ENCODE measurements at regions not wholly inside any gene's neighbourhood (a gene's known extent, or its start where the extent isn't known, plus 50 kb on each side); places are given as distances from the start of the nearest gene placed in this dataset.

DNA sequence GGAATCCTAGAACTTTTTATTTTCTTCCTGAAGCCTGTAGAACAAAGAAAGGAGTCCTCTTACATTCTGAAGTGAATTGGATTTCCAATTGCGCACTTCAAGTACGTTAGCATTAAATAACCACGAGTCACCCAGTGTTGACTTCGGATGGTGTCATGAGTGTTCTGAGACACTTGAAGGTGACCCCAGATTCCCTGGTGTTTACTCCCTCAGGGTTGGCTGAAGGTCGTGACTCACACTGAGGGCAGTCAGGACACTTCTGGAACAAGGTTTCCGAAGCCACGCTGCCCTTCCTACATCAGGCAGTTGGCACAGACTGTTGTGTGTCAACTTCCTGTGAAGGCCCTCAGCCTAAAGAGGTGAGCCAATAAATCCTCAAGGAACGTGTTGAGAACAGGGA lies 186.6 kb upstream of the CELF2 start:
- ATAC-seq = no peak
- TF ChIP-seq ISL1 (CRISPR knock-in tag; IDR thresholded peaks at IDR 0.05) = no peak
- TF ChIP-seq ESRRG (CRISPR knock-in tag; IDR thresholded peaks at IDR 0.05) = no peak

DNA sequence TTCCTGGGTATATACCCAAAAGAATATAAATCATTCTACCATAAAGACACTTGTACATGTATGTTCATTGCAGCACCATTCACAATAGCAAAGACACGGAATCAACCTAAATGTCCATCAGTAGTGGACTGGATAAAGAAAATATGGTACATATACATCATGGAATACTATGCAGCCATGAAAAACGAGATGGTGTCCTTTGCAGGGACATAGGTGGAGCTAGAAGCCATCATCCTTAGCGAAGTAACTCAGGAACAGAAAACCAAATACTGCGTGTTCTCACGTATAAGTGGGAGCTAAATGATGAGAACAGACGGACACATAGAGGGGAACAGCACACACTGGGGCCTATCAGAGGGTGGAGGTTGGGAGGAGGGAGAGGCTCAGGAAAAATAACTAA lies 183.7 kb upstream of the CELF2 start:
- TF ChIP-seq ZNF70 (CRISPR knock-in tag; IDR thresholded peaks at IDR 0.05) = no peak
- TF ChIP-seq ESRRG (CRISPR knock-in tag; IDR thresholded peaks at IDR 0.05) = no peak
- TF ChIP-seq ZFP30 (CRISPR knock-in tag; IDR thresholded peaks at IDR 0.05) = no peak
- TF ChIP-seq PPARA (CRISPR knock-in tag; IDR thresholded peaks at IDR 0.05; ENCODE audit: borderline replicate concordance) = no peak
- no peak for TF ChIP-seq ZC3H10 (CRISPR knock-in tag; IDR thresholded peaks at IDR 0.05)
- TF ChIP-seq RARB (CRISPR knock-in tag; IDR thresholded peaks at IDR 0.05) = no peak
- no peak for TF ChIP-seq SNAI2 (CRISPR knock-in tag; IDR thresholded peaks at IDR 0.05)
- ATAC-seq = no peak

DNA sequence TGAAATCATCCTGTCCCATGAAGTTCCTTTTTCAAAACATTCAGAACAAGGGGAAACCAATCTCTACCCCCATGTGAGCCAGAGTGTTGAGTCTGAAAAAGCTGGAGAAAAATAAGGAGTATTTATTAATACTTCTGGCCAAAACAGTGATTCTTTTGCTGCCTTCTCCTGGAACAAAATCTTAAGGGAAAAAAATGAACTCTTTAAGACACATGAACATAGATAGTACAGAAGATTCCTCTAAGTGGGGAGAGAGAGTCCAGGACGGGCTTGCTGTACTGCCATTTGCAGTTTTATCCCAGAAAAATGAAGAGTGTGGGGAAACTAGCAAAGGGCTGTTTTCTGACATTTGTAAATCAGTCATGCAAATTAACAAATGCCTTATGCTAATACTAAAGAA lies 173.4 kb upstream of the CELF2 start:
- ATAC-seq = no peak
- TF ChIP-seq TCF4 (CRISPR knock-in tag; IDR thresholded peaks at IDR 0.05; ENCODE audit: borderline replicate concordance) (no peak), ZFP30 (CRISPR knock-in tag; IDR thresholded peaks at IDR 0.05) (no peak), ARNTL (CRISPR knock-in tag; IDR thresholded peaks at IDR 0.05; ENCODE audit: borderline replicate concordance, low read depth) (no peak), ZNF565 (CRISPR knock-in tag; conservative IDR thresholded peaks at IDR 0.05; ENCODE audit: low read depth) (no peak), ZNF8 (CRISPR knock-in tag; IDR thresholded peaks at IDR 0.05) (no peak), ESRRG (CRISPR knock-in tag; IDR thresholded peaks at IDR 0.05) (no peak), BACH2 (CRISPR knock-in tag; IDR thresholded peaks at IDR 0.05; ENCODE audit: borderline replicate concordance) (no peak), ZNF70 (CRISPR knock-in tag; IDR thresholded peaks at IDR 0.05) (no peak), GLIS3 (CRISPR knock-in tag; IDR thresholded peaks at IDR 0.05) (no peak), CSDC2 (CRISPR knock-in tag; IDR thresholded peaks at IDR 0.05) (no peak)
- TF ChIP-seq, protein P1, sequence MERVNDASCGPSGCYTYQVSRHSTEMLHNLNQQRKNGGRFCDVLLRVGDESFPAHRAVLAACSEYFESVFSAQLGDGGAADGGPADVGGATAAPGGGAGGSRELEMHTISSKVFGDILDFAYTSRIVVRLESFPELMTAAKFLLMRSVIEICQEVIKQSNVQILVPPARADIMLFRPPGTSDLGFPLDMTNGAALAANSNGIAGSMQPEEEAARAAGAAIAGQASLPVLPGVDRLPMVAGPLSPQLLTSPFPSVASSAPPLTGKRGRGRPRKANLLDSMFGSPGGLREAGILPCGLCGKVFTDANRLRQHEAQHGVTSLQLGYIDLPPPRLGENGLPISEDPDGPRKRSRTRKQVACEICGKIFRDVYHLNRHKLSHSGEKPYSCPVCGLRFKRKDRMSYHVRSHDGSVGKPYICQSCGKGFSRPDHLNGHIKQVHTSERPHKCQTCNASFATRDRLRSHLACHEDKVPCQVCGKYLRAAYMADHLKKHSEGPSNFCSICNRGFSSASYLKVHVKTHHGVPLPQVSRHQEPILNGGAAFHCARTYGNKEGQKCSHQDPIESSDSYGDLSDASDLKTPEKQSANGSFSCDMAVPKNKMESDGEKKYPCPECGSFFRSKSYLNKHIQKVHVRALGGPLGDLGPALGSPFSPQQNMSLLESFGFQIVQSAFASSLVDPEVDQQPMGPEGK (CRISPR knock-in tag; IDR thresholded peaks at IDR 0.05; ENCODE audit: borderline replicate concordance) = no peak
- TF ChIP-seq, protein P2, sequence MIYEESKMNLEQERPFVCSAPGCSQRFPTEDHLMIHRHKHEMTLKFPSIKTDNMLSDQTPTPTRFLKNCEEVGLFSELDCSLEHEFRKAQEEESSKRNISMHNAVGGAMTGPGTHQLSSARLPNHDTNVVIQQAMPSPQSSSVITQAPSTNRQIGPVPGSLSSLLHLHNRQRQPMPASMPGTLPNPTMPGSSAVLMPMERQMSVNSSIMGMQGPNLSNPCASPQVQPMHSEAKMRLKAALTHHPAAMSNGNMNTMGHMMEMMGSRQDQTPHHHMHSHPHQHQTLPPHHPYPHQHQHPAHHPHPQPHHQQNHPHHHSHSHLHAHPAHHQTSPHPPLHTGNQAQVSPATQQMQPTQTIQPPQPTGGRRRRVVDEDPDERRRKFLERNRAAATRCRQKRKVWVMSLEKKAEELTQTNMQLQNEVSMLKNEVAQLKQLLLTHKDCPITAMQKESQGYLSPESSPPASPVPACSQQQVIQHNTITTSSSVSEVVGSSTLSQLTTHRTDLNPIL (CRISPR knock-in tag; IDR thresholded peaks at IDR 0.05; ENCODE audit: low read depth) = no peak
- TF ChIP-seq, protein P3, sequence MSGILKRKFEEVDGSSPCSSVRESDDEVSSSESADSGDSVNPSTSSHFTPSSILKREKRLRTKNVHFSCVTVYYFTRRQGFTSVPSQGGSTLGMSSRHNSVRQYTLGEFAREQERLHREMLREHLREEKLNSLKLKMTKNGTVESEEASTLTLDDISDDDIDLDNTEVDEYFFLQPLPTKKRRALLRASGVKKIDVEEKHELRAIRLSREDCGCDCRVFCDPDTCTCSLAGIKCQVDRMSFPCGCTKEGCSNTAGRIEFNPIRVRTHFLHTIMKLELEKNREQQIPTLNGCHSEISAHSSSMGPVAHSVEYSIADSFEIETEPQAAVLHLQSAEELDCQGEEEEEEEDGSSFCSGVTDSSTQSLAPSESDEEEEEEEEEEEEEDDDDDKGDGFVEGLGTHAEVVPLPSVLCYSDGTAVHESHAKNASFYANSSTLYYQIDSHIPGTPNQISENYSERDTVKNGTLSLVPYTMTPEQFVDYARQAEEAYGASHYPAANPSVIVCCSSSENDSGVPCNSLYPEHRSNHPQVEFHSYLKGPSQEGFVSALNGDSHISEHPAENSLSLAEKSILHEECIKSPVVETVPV (CRISPR knock-in tag; IDR thresholded peaks at IDR 0.05) = no peak

DNA sequence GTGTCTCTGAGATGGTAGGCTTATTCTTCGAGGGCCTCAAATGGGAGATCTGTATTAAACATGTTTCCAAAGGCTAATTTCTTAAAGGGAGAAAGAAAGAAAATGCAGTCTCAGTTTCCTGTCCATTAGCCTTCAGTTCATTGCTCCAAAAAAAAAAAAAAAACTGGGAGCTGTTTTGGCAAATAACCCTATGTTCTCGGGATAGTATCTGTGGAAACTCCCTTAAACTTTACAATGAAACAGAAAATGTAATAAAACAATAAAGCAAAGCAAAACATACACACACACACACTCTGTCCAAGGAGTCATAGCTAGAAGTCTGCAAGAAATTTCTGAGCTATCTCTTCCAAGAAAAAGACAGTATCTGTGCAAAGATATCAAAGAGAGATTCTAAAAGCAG lies 172.5 kb upstream of the CELF2 start:
- ATAC-seq = no peak
- TF ChIP-seq, protein P4, sequence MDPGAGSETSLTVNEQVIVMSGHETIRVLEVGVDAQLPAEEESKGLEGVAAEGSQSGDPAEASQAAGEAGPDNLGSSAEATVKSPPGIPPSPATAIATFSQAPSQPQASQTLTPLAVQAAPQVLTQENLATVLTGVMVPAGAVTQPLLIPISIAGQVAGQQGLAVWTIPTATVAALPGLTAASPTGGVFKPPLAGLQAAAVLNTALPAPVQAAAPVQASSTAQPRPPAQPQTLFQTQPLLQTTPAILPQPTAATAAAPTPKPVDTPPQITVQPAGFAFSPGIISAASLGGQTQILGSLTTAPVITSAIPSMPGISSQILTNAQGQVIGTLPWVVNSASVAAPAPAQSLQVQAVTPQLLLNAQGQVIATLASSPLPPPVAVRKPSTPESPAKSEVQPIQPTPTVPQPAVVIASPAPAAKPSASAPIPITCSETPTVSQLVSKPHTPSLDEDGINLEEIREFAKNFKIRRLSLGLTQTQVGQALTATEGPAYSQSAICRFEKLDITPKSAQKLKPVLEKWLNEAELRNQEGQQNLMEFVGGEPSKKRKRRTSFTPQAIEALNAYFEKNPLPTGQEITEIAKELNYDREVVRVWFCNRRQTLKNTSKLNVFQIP (CRISPR knock-in tag; IDR thresholded peaks at IDR 0.05; ENCODE audit: borderline replicate concordance, low read depth) = no peak

DNA sequence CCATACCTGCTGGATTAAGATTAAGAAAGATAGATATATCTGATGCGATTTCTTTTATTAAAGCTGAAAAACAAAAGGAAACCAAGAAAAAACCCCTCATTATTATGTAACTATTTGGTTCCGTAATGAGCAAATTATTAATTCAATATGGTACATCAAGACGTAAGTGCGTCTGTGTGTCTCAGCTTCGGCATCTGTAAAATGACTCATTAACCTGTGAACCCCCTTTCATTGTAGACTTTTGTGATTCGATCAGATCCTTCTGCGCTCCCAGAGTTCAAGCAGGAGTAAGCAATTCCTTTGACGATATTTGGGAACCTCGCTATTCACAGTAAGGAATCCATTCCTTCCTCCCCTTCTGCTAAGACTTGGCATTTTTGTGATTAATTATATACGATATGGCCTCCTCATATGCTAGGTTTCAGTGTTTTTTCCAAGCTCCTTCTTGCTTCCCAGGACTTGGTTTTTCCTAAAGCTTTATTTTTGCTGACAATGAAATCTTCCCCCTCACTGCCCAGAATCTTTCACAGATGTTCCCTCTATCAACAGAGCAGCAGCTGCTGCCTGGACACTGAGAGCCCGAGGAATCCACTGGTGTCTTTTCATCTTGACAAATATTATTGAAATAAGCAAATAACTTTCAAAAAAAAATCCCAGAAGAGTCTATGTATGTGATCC lies 171.7 kb upstream of the CELF2 start:
- no peak for TF ChIP-seq ZNF70 (CRISPR knock-in tag; IDR thresholded peaks at IDR 0.05)
- TF ChIP-seq, protein P5, sequence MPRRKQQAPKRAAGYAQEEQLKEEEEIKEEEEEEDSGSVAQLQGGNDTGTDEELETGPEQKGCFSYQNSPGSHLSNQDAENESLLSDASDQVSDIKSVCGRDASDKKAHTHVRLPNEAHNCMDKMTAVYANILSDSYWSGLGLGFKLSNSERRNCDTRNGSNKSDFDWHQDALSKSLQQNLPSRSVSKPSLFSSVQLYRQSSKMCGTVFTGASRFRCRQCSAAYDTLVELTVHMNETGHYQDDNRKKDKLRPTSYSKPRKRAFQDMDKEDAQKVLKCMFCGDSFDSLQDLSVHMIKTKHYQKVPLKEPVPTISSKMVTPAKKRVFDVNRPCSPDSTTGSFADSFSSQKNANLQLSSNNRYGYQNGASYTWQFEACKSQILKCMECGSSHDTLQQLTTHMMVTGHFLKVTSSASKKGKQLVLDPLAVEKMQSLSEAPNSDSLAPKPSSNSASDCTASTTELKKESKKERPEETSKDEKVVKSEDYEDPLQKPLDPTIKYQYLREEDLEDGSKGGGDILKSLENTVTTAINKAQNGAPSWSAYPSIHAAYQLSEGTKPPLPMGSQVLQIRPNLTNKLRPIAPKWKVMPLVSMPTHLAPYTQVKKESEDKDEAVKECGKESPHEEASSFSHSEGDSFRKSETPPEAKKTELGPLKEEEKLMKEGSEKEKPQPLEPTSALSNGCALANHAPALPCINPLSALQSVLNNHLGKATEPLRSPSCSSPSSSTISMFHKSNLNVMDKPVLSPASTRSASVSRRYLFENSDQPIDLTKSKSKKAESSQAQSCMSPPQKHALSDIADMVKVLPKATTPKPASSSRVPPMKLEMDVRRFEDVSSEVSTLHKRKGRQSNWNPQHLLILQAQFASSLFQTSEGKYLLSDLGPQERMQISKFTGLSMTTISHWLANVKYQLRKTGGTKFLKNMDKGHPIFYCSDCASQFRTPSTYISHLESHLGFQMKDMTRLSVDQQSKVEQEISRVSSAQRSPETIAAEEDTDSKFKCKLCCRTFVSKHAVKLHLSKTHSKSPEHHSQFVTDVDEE (CRISPR knock-in tag; IDR thresholded peaks at IDR 0.05) = no peak
- TF ChIP-seq, protein P3 (CRISPR knock-in tag; IDR thresholded peaks at IDR 0.05) = no peak
- no peak for ATAC-seq
